HUES6 (cell line): ENCODE measurements at regions not wholly inside any gene's neighbourhood (a gene's known extent, or its start where the extent isn't known, plus 50 kb on each side); places are given as distances from the start of the nearest gene placed in this dataset.

Source experiments
- H3K27ac ChIP-seq: 2 replicates; pipeline ENCODE4 v1.7.0; 2013; ENCODE audit warnings: low read depth, mild to moderate bottlenecking, low read length, inconsistent platforms
- H3K27me3 ChIP-seq: 2 replicates; pipeline ENCODE4 v1.6.1; 2013; ENCODE audit warnings: low read length; ENCODE audit not compliant: control insufficient read depth, insufficient read depth
- H3K36me3 ChIP-seq: 2 replicates; pipeline ENCODE4 v1.6.1; 2013; ENCODE audit warnings: low read length; ENCODE audit not compliant: control insufficient read depth, insufficient read depth
- H3K4me1 ChIP-seq: 2 replicates; pipeline ENCODE4 v1.6.1; 2013; ENCODE audit warnings: low read length; ENCODE audit not compliant: control insufficient read depth, insufficient read depth
- H3K4me3 ChIP-seq: 2 replicates; pipeline ENCODE4 v1.5.1; 2013; ENCODE audit warnings: low read depth, low read length
- H3K9ac ChIP-seq: one replicate; pipeline ENCODE4 v1.6.1; 2013; ENCODE audit warnings: mild to moderate bottlenecking, low read length
- H3K9me3 ChIP-seq: 2 replicates; pipeline ENCODE4 v1.6.1; 2013; ENCODE audit warnings: low read depth, low read length; ENCODE audit not compliant: control insufficient read depth, insufficient read depth

DNA sequence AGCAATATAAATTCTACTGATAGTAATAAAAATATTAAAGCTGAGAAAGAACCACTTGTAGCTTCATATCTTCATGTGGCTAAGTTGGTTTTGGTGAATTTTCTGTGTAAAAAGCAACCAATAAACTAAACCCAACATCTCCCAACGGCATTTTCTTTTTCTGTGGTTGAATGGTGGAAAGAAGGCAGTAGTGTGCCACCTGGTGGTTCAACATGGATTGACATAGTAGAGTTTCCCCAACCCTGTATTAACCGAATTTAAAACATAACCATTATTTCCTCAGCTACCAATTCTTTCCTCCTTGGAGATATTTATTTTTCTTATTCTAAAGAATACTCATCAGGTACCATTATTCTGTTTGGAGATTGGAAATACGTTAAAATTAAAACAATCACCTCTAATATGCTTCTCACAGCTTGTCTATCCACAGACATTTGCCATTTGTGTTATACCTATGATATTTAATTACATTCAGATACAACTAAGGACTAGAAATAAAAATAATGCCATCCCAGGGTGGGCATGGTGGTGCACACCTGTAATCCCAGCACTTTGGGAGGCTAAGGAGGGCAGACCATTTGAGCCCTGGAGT, 117.1 kb upstream of the EEF1E1 start:
- Histone ChIP-seq H3K4me1 (no peaks in the 10 kb centered on the region), H3K27me3 (no peaks in the 10 kb centered on the region), H3K36me3 (no peaks in the 10 kb centered on the region), H3K4me3 (no peak overlapping the region), H3K27ac (no peak overlapping the region), H3K9me3 (no peaks in the 10 kb centered on the region), H3K9ac (no peak overlapping the region)

DNA sequence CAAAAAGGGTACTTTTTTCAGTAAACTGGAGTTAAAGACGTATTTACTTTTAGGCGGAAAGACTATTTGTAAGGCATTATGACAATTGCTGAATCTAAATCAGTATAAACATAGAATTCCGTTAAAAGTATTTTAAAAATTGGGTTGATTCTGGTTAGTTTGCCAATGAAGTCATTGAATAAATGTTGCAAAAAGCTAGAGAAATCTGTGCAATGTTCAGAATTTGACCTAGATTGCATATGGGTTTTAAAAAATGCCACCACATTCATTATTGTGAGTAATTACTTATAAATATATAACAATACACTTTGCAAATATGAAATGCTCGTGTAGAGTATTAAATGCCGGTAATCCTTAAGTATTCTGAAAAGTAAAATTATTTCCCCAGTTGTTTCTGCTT, 116.5 kb upstream of the EEF1E1 start:
- no peak overlapping the region for H3K4me3 ChIP-seq
- H3K36me3 ChIP-seq, result no peaks in the 10 kb centered on the region
- H3K4me1 ChIP-seq, result no peaks in the 10 kb centered on the region
- no peak overlapping the region for H3K27ac ChIP-seq
- H3K9ac ChIP-seq, result no peak overlapping the region
- no peaks in the 10 kb centered on the region for H3K9me3 ChIP-seq
- no peaks in the 10 kb centered on the region for H3K27me3 ChIP-seq

DNA sequence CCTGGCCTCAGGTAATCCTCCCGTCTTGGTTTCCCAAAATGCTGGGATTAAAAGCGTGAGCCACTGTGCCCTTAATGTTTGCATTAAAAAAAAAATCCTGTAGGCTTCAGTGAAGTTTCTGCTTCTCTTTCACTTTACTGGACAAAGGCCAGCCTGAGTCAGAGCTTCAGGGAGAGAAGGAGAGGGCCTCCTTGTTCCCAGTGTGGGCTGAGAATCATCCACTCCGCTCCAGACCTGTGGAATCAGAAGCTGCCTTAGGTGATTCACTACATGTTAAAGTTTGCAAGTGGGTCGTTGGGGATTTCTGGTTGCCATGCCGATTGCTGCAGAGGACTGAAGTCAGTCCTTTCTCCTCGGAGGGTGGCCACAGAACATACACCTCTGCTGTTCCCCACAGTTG, 113.3 kb upstream of the EEF1E1 start:
- Histone ChIP-seq H3K9me3 (no peaks in the 10 kb centered on the region), H3K27me3 (no peaks in the 10 kb centered on the region), H3K27ac (no peak overlapping the region), H3K9ac (no peak overlapping the region), H3K4me3 (no peak overlapping the region), H3K36me3 (no peaks in the 10 kb centered on the region), H3K4me1 (no peaks in the 10 kb centered on the region)

DNA sequence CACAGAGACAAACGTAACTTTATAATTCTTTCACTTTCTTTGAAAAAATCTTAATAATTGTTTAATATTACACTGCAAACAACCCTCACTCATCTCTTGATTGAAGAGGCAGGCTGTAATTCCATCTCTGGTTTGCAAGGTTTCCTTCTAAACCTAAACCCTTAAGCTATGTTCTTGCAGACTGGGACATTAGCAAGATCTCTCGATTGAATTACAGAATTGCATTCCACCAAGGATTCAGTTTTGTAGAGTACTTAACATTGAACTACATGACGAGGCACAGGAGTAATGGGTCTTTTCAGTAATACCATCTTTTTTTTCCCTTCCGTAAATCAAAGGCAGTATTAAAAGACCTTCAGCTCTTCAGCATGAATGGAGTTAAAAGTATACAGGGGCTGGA, 111.6 kb upstream of the EEF1E1 start:
- no peaks in the 10 kb centered on the region for H3K9me3 ChIP-seq

DNA sequence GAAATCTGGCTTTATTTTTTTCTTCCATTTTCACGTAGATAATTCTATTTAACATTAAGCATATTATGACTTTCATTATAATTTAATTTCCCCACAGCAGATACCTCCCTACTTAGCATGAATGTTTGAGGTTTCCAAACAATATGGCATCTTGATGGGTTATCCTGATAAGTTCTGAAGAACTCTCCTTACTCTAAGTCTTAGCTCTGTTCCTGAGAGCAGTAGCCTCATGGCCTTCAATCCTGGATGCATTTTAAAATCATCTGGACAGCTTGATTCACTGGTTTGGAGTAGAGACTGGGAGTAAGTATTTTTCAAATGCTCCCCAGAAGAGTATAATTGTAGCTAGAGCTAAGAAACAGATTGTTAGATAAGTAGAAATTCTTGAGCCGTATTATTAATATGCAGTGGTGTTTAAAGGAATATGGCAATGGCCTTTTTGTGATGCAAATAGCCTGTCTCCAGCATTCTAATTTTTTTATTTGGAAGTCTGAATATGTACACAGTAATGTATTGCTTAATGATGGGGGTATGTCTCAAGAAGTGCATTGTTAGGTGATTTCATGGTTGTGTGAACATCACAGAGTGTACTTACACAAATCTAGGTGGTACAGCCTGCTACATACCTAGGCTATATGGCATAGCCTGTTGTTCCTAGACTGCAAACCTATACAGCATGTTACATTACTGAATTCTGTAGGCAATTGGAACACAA, 110.5 kb upstream of the EEF1E1 start:
- no peaks in the 10 kb centered on the region for H3K4me1 ChIP-seq
- H3K4me3 ChIP-seq, result no peak overlapping the region
- no peak overlapping the region for H3K27ac ChIP-seq
- H3K9ac ChIP-seq, result no peak overlapping the region
- H3K27me3 ChIP-seq, result no peaks in the 10 kb centered on the region
- no peaks in the 10 kb centered on the region for H3K36me3 ChIP-seq
- no peaks in the 10 kb centered on the region for H3K9me3 ChIP-seq

More for the DNA sequence above, 111.6 kb upstream of the EEF1E1 start:
- Histone ChIP-seq H3K9ac (no peak overlapping the region), H3K27ac (no peak overlapping the region), H3K4me3 (no peak overlapping the region), H3K27me3 (no peaks in the 10 kb centered on the region), H3K36me3 (no peaks in the 10 kb centered on the region), H3K4me1 (no peaks in the 10 kb centered on the region)

DNA sequence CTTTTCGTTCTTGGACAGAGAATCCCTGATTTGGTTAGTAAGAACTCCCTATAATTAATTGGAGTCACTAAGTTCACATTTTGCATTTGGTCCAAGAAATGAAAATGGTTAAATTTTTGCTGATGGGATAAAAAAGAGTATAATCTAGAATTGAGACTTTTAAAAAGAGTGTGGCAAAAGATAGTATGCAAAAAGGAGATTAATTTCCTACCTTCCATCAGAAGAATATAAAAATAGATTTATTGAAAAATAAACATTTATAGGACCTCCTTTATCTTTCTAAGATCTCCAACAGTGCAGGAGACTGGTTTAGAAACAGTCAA, 105.5 kb upstream of the EEF1E1 start:
- Histone ChIP-seq H3K36me3 (no peaks in the 10 kb centered on the region), H3K27ac (no peak overlapping the region), H3K9me3 (no peaks in the 10 kb centered on the region), H3K9ac (no peak overlapping the region), H3K27me3 (no peaks in the 10 kb centered on the region), H3K4me3 (no peak overlapping the region), H3K4me1 (no peaks in the 10 kb centered on the region)

DNA sequence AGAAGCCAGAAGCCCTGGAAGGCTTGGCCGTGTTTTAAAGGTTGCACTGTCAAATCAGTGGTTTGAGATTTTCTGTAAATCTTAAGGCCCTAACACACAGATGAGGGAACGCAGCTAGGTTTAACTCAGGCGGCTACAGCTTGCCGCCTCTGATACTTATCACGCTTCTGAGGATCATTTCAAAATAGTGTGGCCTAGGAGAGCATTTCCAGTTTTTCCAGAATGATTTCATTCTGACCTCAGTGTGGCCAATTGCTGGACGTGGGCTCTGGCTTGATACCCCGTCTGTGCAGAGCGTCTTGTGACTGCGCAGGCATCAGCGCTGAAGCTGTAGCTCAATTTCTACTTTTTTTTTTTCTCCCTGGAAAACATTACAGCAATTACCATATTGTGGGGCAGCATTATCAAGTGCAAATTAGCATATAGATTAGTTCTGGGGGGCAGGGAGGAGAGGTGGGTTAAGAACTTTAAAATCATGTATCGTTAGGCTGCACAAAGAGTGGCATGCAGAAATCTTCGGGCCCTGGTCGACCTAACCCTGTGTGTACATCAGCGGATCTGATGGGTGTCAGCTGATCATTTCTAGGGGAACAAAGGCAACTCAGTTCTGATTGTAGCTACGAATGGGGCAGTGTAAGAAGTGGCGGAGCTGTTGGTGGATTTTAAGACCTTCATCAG, 105.0 kb upstream of the EEF1E1 start:
- H3K9me3 ChIP-seq, result no peaks in the 10 kb centered on the region

DNA sequence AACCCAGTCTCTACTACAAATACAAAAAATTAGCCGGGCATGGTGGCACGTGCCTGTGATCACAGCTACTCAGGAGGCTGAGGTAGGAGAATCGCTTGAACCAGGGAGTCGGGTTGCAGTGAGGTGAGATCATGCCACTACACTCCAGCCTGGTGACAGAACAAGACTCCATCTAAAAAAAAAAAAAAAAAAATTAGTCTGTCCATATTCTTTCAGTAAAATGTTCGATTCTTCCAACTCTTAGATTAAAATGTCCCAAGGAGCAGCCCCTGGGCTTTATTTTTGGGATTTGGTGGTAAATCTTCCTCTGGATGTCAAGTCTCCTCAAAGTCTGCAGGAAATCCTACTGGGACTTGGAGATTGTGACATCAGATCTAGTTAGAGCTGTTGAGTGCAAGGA, 101.0 kb upstream of the EEF1E1 start:
- Histone ChIP-seq H3K9me3 (no peaks in the 10 kb centered on the region), H3K27ac (no peak overlapping the region), H3K36me3 (no peaks in the 10 kb centered on the region), H3K9ac (no peak overlapping the region), H3K27me3 (no peaks in the 10 kb centered on the region), H3K4me1 (no peaks in the 10 kb centered on the region), H3K4me3 (no peak overlapping the region)

More for the DNA sequence above, 105.0 kb upstream of the EEF1E1 start:
- no peak overlapping the region for H3K27ac ChIP-seq
- H3K4me1 ChIP-seq, result no peaks in the 10 kb centered on the region
- H3K27me3 ChIP-seq, result no peaks in the 10 kb centered on the region
- H3K36me3 ChIP-seq, result no peaks in the 10 kb centered on the region
- H3K9ac ChIP-seq, result no peak overlapping the region
- H3K4me3 ChIP-seq, result no peak overlapping the region

DNA sequence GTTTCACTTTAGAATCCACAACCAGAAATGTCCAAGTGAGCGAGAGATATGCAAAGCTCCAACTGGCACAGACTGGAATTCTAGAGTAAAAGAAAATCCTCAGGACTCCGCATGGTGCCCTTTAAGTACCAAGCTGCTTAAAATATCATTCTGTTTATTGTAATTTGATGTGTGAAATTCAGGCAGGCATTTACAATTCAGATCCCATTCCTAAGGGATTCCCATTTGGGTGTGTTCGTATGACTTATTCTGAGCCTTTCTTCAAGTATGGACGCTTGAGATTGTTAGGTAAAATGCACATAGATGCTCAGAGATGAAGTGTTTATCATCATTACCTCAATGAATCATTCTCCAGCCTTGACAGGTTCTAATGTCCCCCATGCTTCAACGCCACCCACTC, 99.3 kb upstream of the EEF1E1 start:
- H3K4me3 ChIP-seq, result no peak overlapping the region
- H3K27me3 ChIP-seq, result no peaks in the 10 kb centered on the region
- H3K9me3 ChIP-seq, result no peaks in the 10 kb centered on the region
- H3K4me1 ChIP-seq, result no peaks in the 10 kb centered on the region
- no peak overlapping the region for H3K9ac ChIP-seq
- H3K27ac ChIP-seq, result no peak overlapping the region
- no peaks in the 10 kb centered on the region for H3K36me3 ChIP-seq

DNA sequence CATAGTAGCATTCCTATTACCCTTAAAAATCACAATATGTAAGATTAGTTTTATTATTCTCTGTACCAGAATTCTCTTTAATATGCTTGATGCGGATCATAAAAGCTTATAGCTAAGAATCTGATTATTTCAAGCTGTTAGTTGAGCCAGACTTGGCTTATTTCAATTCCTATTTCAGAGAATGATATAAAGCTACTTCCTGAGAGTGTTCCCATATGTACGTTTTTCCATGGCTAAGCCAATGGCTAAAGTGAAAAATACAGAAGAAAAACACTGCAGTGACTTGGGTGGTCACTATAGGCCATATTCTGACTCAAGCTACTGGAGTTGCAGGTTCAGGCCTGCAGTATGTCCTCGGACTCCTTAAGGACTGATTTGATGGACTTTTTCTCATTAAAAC, 97.9 kb upstream of the EEF1E1 start:
- Histone ChIP-seq H3K9me3 (no peaks in the 10 kb centered on the region), H3K4me1 (no peaks in the 10 kb centered on the region), H3K36me3 (no peaks in the 10 kb centered on the region), H3K4me3 (no peak overlapping the region), H3K9ac (no peak overlapping the region), H3K27me3 (no peaks in the 10 kb centered on the region), H3K27ac (no peak overlapping the region)

DNA sequence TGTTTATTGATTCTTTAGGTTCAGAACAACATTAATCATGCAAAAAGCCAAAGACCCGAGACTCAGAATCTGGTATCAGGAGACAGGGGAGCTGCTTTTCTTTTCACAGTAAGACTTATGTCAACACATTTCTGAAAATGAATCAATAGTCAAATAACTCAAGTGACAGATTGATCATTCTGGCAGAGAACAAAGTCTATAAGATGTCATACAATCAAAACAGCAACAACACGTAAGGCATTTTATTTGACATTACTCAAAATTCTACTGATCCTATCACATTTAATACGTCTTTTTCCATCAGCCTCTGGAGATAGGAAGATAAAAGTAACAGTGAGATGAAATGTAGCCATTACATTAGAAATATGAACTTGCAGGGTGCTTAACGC, 93.4 kb upstream of the EEF1E1 start:
- peaks cover 14% of the 10 kb centered on the region for H3K4me1 ChIP-seq
- H3K4me3 ChIP-seq, result no peak overlapping the region
- H3K9ac ChIP-seq, result no peak overlapping the region
- H3K27ac ChIP-seq, result no peak overlapping the region
- no peaks in the 10 kb centered on the region for H3K9me3 ChIP-seq
- no peaks in the 10 kb centered on the region for H3K36me3 ChIP-seq
- no peaks in the 10 kb centered on the region for H3K27me3 ChIP-seq
